ENCODE measurements at regions not wholly inside any gene's neighbourhood (a gene's known extent, or its start where the extent isn't known, plus 50 kb on each side); places are given as distances from the start of the nearest gene placed in this dataset.

GRCh38 chr18:34311468-34311867, 86.8 kb upstream of the NOL4 start:
- Histone ChIP-seq H3K4me1 (ENCODE audit: control insufficient read depth in 3 of 3, insufficient read depth in 2 of 3, low read depth in 1 of 3, low read length in 2 of 3) (no peaks in the 10 kb centered on the region), H3K36me3 (ENCODE audit: control insufficient read depth in 3 of 3, insufficient read depth in 2 of 3, low read depth in 1 of 3, low read length in 3 of 3) (no peaks in the 10 kb centered on the region), H3K27me3 (ENCODE audit: control insufficient read depth in 3 of 3, insufficient read depth in 3 of 3, low read length in 3 of 3) (no peaks in the 10 kb centered on the region), H3K9me3 (ENCODE audit: control insufficient read depth in 2 of 2, insufficient read depth in 1 of 2, low read depth in 1 of 2, low read length in 1 of 2) (no peaks in the 10 kb centered on the region), H3K27ac (ENCODE audit: low read depth in 1 of 3, low read length in 2 of 3) (no peak overlapping the region), H3K4me3 (ENCODE audit: low read depth in 1 of 3, low read length in 3 of 3) (no peak overlapping the region)
- WGBS, 3 donors: 59 to 67% (median 66%) methylated on average over 1 of the region's 1 CpG
- DNase-seq (no peak), FAIRE-seq (no peak)

DNA sequence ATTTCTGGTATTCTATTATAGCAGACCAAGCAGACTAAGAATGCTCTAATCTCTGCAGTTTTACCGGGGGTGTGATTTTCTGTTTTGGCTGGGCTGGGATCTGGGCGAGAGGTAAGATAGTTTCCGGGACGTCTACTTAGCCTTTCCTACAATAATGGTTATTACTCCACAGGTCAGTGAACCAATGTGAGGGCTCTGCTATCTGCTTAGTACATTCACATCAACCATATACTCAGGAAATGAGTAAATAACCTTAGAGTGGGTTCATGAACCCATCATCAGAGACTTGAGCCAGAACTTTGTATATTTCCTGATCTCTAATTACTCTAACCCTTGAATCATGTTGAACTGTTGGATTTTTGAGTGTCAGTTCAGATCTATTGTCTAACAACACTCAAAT, 90.1 kb upstream of the NOL4 start:
- FAIRE-seq (no peak), DNase-seq (no peak)
- Histone ChIP-seq H3K27me3 (ENCODE audit: control insufficient read depth in 3 of 3, insufficient read depth in 3 of 3, low read length in 3 of 3) (no peaks in the 10 kb centered on the region), H3K27ac (ENCODE audit: low read depth in 1 of 3, low read length in 2 of 3) (no peak overlapping the region), H3K9me3 (ENCODE audit: control insufficient read depth in 2 of 2, insufficient read depth in 1 of 2, low read depth in 1 of 2, low read length in 1 of 2) (no peaks in the 10 kb centered on the region), H3K4me1 (ENCODE audit: control insufficient read depth in 3 of 3, insufficient read depth in 2 of 3, low read depth in 1 of 3, low read length in 2 of 3) (no peaks in the 10 kb centered on the region), H3K36me3 (ENCODE audit: control insufficient read depth in 3 of 3, insufficient read depth in 2 of 3, low read depth in 1 of 3, low read length in 3 of 3) (no peaks in the 10 kb centered on the region), H3K4me3 (ENCODE audit: low read depth in 1 of 3, low read length in 3 of 3) (no peak overlapping the region)
- WGBS, 3 donors: 87 to 91% (median 88%) methylated on average over 4 of the region's 4 CpGs

DNA sequence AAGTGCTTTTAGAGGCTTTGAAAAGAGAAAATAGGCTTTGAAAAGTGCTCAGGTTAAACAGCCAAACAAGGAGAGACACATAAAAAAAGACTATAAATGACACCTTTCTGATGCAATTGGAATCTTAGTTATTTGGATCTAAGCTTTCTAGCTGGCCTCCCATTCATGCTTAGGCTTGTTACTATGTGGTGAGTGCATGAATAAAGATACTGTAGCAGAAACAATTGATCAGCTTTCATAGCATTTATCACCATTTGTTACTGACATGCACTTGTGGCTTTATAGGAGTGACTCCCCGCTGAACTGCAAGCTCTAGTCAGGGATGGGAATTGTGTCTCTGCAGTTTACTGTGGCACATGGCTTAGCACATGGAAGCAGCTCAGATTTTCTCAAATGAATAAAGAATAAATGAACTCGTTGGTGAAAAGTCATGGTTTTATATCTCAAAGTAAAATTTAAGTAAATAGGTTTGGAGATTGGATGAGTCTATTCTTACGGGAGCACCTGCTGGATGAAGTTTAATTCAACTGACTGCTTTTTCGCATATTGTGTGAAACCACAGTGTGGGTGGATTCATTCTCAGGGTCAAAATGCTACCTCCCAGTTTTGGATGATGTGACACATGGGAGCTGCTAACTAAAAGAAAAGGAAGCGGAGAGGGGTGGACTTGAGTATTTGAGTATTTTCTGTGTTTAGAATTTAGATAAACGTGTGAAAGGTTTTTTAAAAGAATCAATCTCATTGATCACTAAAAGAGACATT, 91.1 kb upstream of the NOL4 start:
- no peak for FAIRE-seq
- Histone ChIP-seq H3K4me3 (ENCODE audit: low read depth in 1 of 3, low read length in 3 of 3) (no peak overlapping the region), H3K27me3 (ENCODE audit: control insufficient read depth in 3 of 3, insufficient read depth in 3 of 3, low read length in 3 of 3) (no peaks in the 10 kb centered on the region), H3K4me1 (ENCODE audit: control insufficient read depth in 3 of 3, insufficient read depth in 2 of 3, low read depth in 1 of 3, low read length in 2 of 3) (no peaks in the 10 kb centered on the region), H3K9me3 (ENCODE audit: control insufficient read depth in 2 of 2, insufficient read depth in 1 of 2, low read depth in 1 of 2, low read length in 1 of 2) (no peaks in the 10 kb centered on the region), H3K27ac (ENCODE audit: low read depth in 1 of 3, low read length in 2 of 3) (no peak overlapping the region), H3K36me3 (ENCODE audit: control insufficient read depth in 3 of 3, insufficient read depth in 2 of 3, low read depth in 1 of 3, low read length in 3 of 3) (no peaks in the 10 kb centered on the region)
- DNase-seq: no peak
- 75 to 85% (median 79%) methylated on average over 6 of the region's 6 CpGs for WGBS, 3 donors

DNA sequence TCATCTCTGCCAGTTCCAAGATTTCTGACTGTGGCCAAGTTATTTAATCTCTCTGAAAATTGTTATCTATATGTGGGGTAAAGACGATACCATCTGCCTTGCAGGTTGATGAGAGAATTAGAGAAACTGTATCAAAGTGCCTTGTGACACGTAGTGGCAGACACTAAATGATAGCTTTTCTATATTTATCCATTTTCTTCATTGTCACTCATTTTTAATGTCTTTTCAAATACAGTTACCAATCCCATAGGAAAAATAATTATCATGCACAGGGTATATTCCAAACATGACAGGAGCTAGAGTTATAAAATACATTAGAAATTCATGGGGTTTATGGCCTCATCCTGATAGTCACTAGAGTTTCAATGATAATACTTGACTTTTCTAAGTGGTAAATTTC, 95.6 kb upstream of the NOL4 start:
- 53 to 84% (median 61%) methylated on average over 2 of the region's 2 CpGs for WGBS, 3 donors
- Histone ChIP-seq H3K27me3 (ENCODE audit: control insufficient read depth in 3 of 3, insufficient read depth in 3 of 3, low read length in 3 of 3) (no peaks in the 10 kb centered on the region), H3K27ac (ENCODE audit: low read depth in 1 of 3, low read length in 2 of 3) (no peak overlapping the region), H3K4me1 (ENCODE audit: control insufficient read depth in 3 of 3, insufficient read depth in 2 of 3, low read depth in 1 of 3, low read length in 2 of 3) (no peaks in the 10 kb centered on the region), H3K36me3 (ENCODE audit: control insufficient read depth in 3 of 3, insufficient read depth in 2 of 3, low read depth in 1 of 3, low read length in 3 of 3) (no peaks in the 10 kb centered on the region), H3K4me3 (ENCODE audit: low read depth in 1 of 3, low read length in 3 of 3) (no peak overlapping the region), H3K9me3 (ENCODE audit: control insufficient read depth in 2 of 2, insufficient read depth in 1 of 2, low read depth in 1 of 2, low read length in 1 of 2) (no peaks in the 10 kb centered on the region)
- DNase-seq (no peak), FAIRE-seq (no peak)

DNA sequence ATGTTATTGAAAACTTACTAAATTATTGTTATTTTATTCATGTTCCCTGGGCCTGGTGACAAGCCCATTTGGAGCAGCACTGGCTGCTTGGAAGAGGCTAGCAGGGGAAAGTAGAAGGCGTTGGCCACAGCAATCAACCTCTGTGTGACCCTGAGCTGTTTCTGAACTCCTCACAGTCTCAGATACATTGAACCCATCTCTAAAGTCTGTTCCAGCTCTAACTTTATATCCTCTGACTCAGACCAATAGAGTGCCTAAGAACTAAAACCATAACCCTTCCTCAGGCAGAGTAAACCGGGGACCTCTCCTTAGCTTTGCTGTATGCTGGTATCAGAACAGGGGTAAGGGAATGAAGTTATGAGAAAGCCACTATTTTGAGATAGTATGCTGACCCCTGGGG, 96.4 kb upstream of the NOL4 start:
- no peak for FAIRE-seq
- Histone ChIP-seq H3K4me3 (ENCODE audit: low read depth in 1 of 3, low read length in 3 of 3) (no peak overlapping the region), H3K27ac (ENCODE audit: low read depth in 1 of 3, low read length in 2 of 3) (no peak overlapping the region), H3K36me3 (ENCODE audit: control insufficient read depth in 3 of 3, insufficient read depth in 2 of 3, low read depth in 1 of 3, low read length in 3 of 3) (no peaks in the 10 kb centered on the region), H3K27me3 (ENCODE audit: control insufficient read depth in 3 of 3, insufficient read depth in 3 of 3, low read length in 3 of 3) (no peaks in the 10 kb centered on the region), H3K9me3 (ENCODE audit: control insufficient read depth in 2 of 2, insufficient read depth in 1 of 2, low read depth in 1 of 2, low read length in 1 of 2) (no peaks in the 10 kb centered on the region), H3K4me1 (ENCODE audit: control insufficient read depth in 3 of 3, insufficient read depth in 2 of 3, low read depth in 1 of 3, low read length in 2 of 3) (no peaks in the 10 kb centered on the region)
- no peak for DNase-seq
- WGBS, 3 donors: 65 to 79% (median 67%) methylated on average over 2 of the region's 2 CpGs

GRCh38 chr18:34322365-34323289, 97.9 kb upstream of the NOL4 start:
- H3K36me3 ChIP-seq (ENCODE audit: control insufficient read depth in 3 of 3, insufficient read depth in 2 of 3, low read depth in 1 of 3, low read length in 3 of 3): no peaks in the 10 kb centered on the region
- H3K27ac ChIP-seq (ENCODE audit: low read depth in 1 of 3, low read length in 2 of 3): no peak overlapping the region
- DNase-seq: peak; percentile 35 to 83
- 18 to 23% (median 18%) methylated on average over 16 of the region's 16 CpGs for WGBS, 3 donors
- H3K4me1 ChIP-seq (ENCODE audit: control insufficient read depth in 3 of 3, insufficient read depth in 2 of 3, low read depth in 1 of 3, low read length in 2 of 3): no peaks in the 10 kb centered on the region
- no peak for FAIRE-seq
- H3K27me3 ChIP-seq (ENCODE audit: control insufficient read depth in 3 of 3, insufficient read depth in 3 of 3, low read length in 3 of 3): no peaks in the 10 kb centered on the region
- H3K9me3 ChIP-seq (ENCODE audit: control insufficient read depth in 2 of 2, insufficient read depth in 1 of 2, low read depth in 1 of 2, low read length in 1 of 2): no peaks in the 10 kb centered on the region
- H3K4me3 ChIP-seq (ENCODE audit: low read depth in 1 of 3, low read length in 3 of 3): peak overlapping the region in 1 of 3 donors; percentile 16

DNA sequence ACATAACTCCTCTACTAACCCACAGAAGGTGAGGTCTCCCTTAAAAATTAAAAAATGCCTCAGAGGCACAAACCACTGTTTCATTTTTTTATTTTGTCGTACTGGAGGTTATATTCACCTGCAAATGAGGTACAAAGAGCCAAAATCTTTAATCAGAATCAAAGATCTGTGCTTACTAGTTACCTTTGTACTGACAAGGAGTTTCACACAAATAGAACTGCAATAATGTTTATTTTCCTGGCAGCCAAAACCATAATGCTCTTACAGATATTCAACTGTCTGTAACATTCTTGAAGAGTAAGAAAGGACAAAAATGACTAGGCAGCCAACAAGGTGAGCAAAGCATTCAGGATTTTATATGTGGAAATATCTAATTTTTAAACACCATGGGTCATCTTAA, 105.1 kb upstream of the NOL4 start:
- DNase-seq (no peak), FAIRE-seq (no peak)
- 6 to 69% (median 20%) methylated on average over 1 of the region's 1 CpG for WGBS, 3 donors
- Histone ChIP-seq H3K36me3 (ENCODE audit: control insufficient read depth in 3 of 3, insufficient read depth in 2 of 3, low read depth in 1 of 3, low read length in 3 of 3) (no peaks in the 10 kb centered on the region), H3K4me1 (ENCODE audit: control insufficient read depth in 3 of 3, insufficient read depth in 2 of 3, low read depth in 1 of 3, low read length in 2 of 3) (no peaks in the 10 kb centered on the region), H3K27me3 (ENCODE audit: control insufficient read depth in 3 of 3, insufficient read depth in 3 of 3, low read length in 3 of 3) (no peaks in the 10 kb centered on the region), H3K4me3 (ENCODE audit: low read depth in 1 of 3, low read length in 3 of 3) (no peak overlapping the region), H3K27ac (ENCODE audit: low read depth in 1 of 3, low read length in 2 of 3) (no peak overlapping the region), H3K9me3 (ENCODE audit: control insufficient read depth in 2 of 2, insufficient read depth in 1 of 2, low read depth in 1 of 2, low read length in 1 of 2) (no peaks in the 10 kb centered on the region)

DNA sequence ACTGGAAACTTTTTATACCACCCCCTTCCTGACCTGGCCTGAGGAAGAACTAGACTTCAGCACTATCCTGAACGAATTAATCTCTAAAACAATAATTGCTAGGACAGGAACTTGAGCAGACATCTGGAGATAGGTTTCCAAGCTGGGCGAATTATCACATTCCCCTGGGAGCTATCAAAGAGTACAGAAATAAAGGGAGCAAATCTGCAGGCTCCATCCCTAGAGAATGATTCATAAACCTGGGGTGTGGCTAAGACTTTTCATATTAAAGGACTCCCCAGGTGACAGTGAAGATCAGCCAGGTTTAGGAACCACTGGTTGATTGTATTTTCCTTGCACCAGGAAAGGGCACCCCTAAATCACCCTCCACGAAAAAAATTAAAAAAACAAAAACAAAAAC, 105.6 kb upstream of the NOL4 start:
- 32 to 50% (median 38%) methylated on average over 3 of the region's 3 CpGs for WGBS, 3 donors

More for the DNA sequence above, 105.6 kb upstream of the NOL4 start:
- DNase-seq (no peak), FAIRE-seq (no peak)
- Histone ChIP-seq H3K27me3 (ENCODE audit: control insufficient read depth in 3 of 3, insufficient read depth in 3 of 3, low read length in 3 of 3) (no peaks in the 10 kb centered on the region), H3K27ac (ENCODE audit: low read depth in 1 of 3, low read length in 2 of 3) (no peak overlapping the region), H3K4me3 (ENCODE audit: low read depth in 1 of 3, low read length in 3 of 3) (no peak overlapping the region), H3K36me3 (ENCODE audit: control insufficient read depth in 3 of 3, insufficient read depth in 2 of 3, low read depth in 1 of 3, low read length in 3 of 3) (no peaks in the 10 kb centered on the region), H3K4me1 (ENCODE audit: control insufficient read depth in 3 of 3, insufficient read depth in 2 of 3, low read depth in 1 of 3, low read length in 2 of 3) (no peaks in the 10 kb centered on the region), H3K9me3 (ENCODE audit: control insufficient read depth in 2 of 2, insufficient read depth in 1 of 2, low read depth in 1 of 2, low read length in 1 of 2) (no peaks in the 10 kb centered on the region)

Measured in small intestine (tissue), 7 donors.